H1 (cell line): ENCODE measurements at regions not wholly inside any gene's neighbourhood (a gene's known extent, or its start where the extent isn't known, plus 50 kb on each side); places are given as distances from the start of the nearest gene placed in this dataset.

ENCODE experiments used
- CTCF ChIA-PET: fragments of 300-600 bp; sonication (Branson Sonifier 250); formaldehyde crosslinking; loops from one replicate; lab custom pipeline; 2021; ENCODE audit not compliant: partially characterized antibody; lab: Charles Lee
- POLR2A ChIA-PET: fragments of 300-600 bp; sonication (Branson Sonifier 250); formaldehyde crosslinking; loops from one replicate; lab custom pipeline; 2021; ENCODE audit warnings: inconsistent platforms; ENCODE audit not compliant: partially characterized antibody; lab: Charles Lee
- DNase-seq, 2 experiments: peaks; one replicate each; pipeline versions ENCODE4 v3.0.0 to v3.0.0-alpha.2; 2010 to 2022; ENCODE audit warnings: low spot score in 2 of 2, low read depth in 1 of 2, mixed read lengths in 1 of 2
- FAIRE-seq: peaks from 2 replicates; lab custom pipeline; 2011; peaks lifted over from hg19 to GRCh38; lab: Jason Lieb, UNC
- H2AFZ ChIP-seq: 2 replicates; pipeline ENCODE4 v1.8.1; 2012; ENCODE audit warnings: low read length, inconsistent platforms
- H2AK5ac ChIP-seq: 2 replicates; pipeline ENCODE4 v1.6.1; 2013; ENCODE audit warnings: low read depth, low read length
- H2BK120ac ChIP-seq: replicated peaks from 2 replicates; pipeline ENCODE3; 2013; ENCODE audit warnings: low read depth, low read length, inconsistent platforms
- H2BK12ac ChIP-seq: 2 replicates; pipeline ENCODE4 v1.6.1; 2013; ENCODE audit warnings: low read depth, low read length
- H2BK15ac ChIP-seq: 2 replicates; pipeline ENCODE4 v1.6.1; 2013; ENCODE audit warnings: low read length
- H2BK20ac ChIP-seq: 2 replicates; pipeline ENCODE4 v1.6.1; 2013; ENCODE audit warnings: low read length
- H2BK5ac ChIP-seq: 2 replicates; pipeline ENCODE4 v1.6.1; 2013; ENCODE audit warnings: low read depth, low read length
- H3K14ac ChIP-seq: 2 replicates; pipeline ENCODE4 v1.6.1; 2013; ENCODE audit warnings: inconsistent platforms; ENCODE audit not compliant: insufficient read length
- H3K18ac ChIP-seq: 2 replicates; pipeline ENCODE4 v1.6.1; 2013; ENCODE audit warnings: low read length; ENCODE audit errors: extremely low read depth
- H3K23ac ChIP-seq: 2 replicates; pipeline ENCODE4 v1.6.1; 2013; ENCODE audit warnings: inconsistent platforms; ENCODE audit not compliant: insufficient read length
- H3K23me2 ChIP-seq: 2 replicates; pipeline ENCODE4 v1.6.1; 2013; ENCODE audit warnings: low read depth, low read length
- H3K27ac ChIP-seq: 2 replicates; pipeline ENCODE4 v1.6.1; 2011; ENCODE audit warnings: low read depth, low read length, inconsistent platforms
- H3K27me3 ChIP-seq, 4 experiments: replicated peaks in 1 of 4; 1 replicate in 1 of 4; 2 replicates in 3 of 4; pipeline versions ENCODE4 v1.6.1 to v1.8.1; 2011 to 2013; ENCODE audit warnings: low read length in 3 of 4, mild to moderate bottlenecking in 3 of 4, inconsistent platforms in 2 of 4, mixed read lengths in 2 of 4, moderate library complexity in 1 of 4; ENCODE audit not compliant: control insufficient read depth in 3 of 4, insufficient read depth in 3 of 4; ENCODE audit errors: extremely low read depth in 1 of 4
- H3K36me3 ChIP-seq, 4 experiments: 2 replicates each; pipeline versions ENCODE4 v1.6.1 to v1.8.1; 2011 to 2013; ENCODE audit warnings: mild to moderate bottlenecking in 4 of 4, low read length in 3 of 4, moderate library complexity in 2 of 4, control low read depth in 1 of 4, inconsistent platforms in 1 of 4; ENCODE audit not compliant: insufficient read depth in 4 of 4, control insufficient read depth in 2 of 4
- H3K4ac ChIP-seq: replicated peaks from 2 replicates; pipeline ENCODE3; 2013; ENCODE audit warnings: low read length, low read depth, mixed read lengths, inconsistent platforms; ENCODE audit not compliant: insufficient read length
- H3K4me1 ChIP-seq, 4 experiments: replicated peaks in 1 of 4; 1 replicate in 1 of 4; 2 replicates in 3 of 4; pipeline versions ENCODE4 v1.6.1 to v1.8.1; 2011 to 2013; ENCODE audit warnings: low read length in 3 of 4, inconsistent platforms in 2 of 4, mixed read lengths in 1 of 4; ENCODE audit not compliant: insufficient read depth in 4 of 4, control insufficient read depth in 3 of 4
- H3K4me2 ChIP-seq, 2 experiments: 2 replicates each; pipeline versions ENCODE4 v1.6.1 to v1.8.1; 2011 to 2013; ENCODE audit warnings: low read depth in 2 of 2, low read length in 2 of 2, control low read depth in 1 of 2, inconsistent platforms in 1 of 2, mild to moderate bottlenecking in 1 of 2; ENCODE audit not compliant: insufficient read depth in 1 of 2
- H3K4me3 ChIP-seq, 4 experiments: fragments of 200-600, 300-600 bp in 1 of 4; sonication (generic), shearing (Covaris generic), sonication (Bioruptor Twin) in 1 of 4; 2 replicates each; pipeline versions ENCODE4 v1.5.1 to v1.8.1; 2011 to 2016; ENCODE audit warnings: low read length in 4 of 4, low read depth in 3 of 4, control low read depth in 2 of 4, inconsistent platforms in 2 of 4, mild to moderate bottlenecking in 2 of 4, mixed read lengths in 1 of 4, moderate library complexity in 1 of 4; ENCODE audit not compliant: insufficient read depth in 2 of 4; ENCODE audit errors: extremely low read depth in 1 of 4
- H3K56ac ChIP-seq: replicated peaks from 2 replicates; pipeline ENCODE3; 2013; ENCODE audit warnings: low read depth, mild to moderate bottlenecking, mixed read lengths, low read length, inconsistent platforms; ENCODE audit not compliant: insufficient read length
- H3K79me1 ChIP-seq: 2 replicates; pipeline ENCODE4 v1.6.1; 2013; ENCODE audit warnings: low read depth, low read length, control low read depth
- H3K79me2 ChIP-seq, 2 experiments: 2 replicates each; pipeline versions ENCODE4 v1.6.1 to v1.8.1; 2012 to 2013; ENCODE audit warnings: low read length in 2 of 2, mild to moderate bottlenecking in 2 of 2, inconsistent platforms in 1 of 2; ENCODE audit not compliant: insufficient read depth in 2 of 2, control insufficient read depth in 1 of 2
- H3K9ac ChIP-seq, 4 experiments: replicated peaks in 1 of 4; 1 replicate in 1 of 4; 2 replicates in 3 of 4; pipeline versions ENCODE4 v1.6.1 to v1.8.1; 2011 to 2013; ENCODE audit warnings: low read depth in 3 of 4, low read length in 3 of 4, control low read depth in 2 of 4, mild to moderate bottlenecking in 2 of 4, moderate library complexity in 2 of 4, inconsistent platforms in 1 of 4; ENCODE audit errors: extremely low read depth in 1 of 4
- H3K9me3 ChIP-seq, 2 experiments: 2 replicates each; pipeline versions ENCODE4 v1.6.1 to v1.8.1; 2012 to 2013; ENCODE audit warnings: mild to moderate bottlenecking in 2 of 2, moderate library complexity in 2 of 2, control low read depth in 1 of 2, inconsistent platforms in 1 of 2, low read depth in 1 of 2, low read length in 1 of 2, mixed read lengths in 1 of 2; ENCODE audit not compliant: insufficient read depth in 2 of 2
- H4K20me1 ChIP-seq, 2 experiments: replicated peaks in 1 of 2; 2 replicates each; pipeline versions ENCODE3 to v1.8.1; 2011 to 2013; ENCODE audit warnings: inconsistent platforms in 2 of 2, low read length in 2 of 2, mild to moderate bottlenecking in 1 of 2; ENCODE audit not compliant: insufficient read depth in 2 of 2, control insufficient read depth in 1 of 2
- H4K5ac ChIP-seq: 2 replicates; pipeline ENCODE4 v1.6.1; 2013; ENCODE audit warnings: low read length, low read depth, mixed read lengths, inconsistent platforms; ENCODE audit not compliant: insufficient read length
- H4K8ac ChIP-seq: 2 replicates; pipeline ENCODE4 v1.8.0; 2013; ENCODE audit warnings: mild to moderate bottlenecking, moderate library complexity, low read length, inconsistent platforms; ENCODE audit not compliant: insufficient read depth; ENCODE audit errors: extremely low read depth
- H4K91ac ChIP-seq: replicated peaks from 2 replicates; pipeline ENCODE3; 2013; ENCODE audit warnings: low read length, mixed read lengths, inconsistent platforms; ENCODE audit not compliant: insufficient read length
- CBX5 ChIP-seq: fragments of 300-800, 300-1000 bp; sonication (generic); IDR thresholded peaks from 2 replicates; pipeline ENCODE4 v1.7.1; 2016; ENCODE audit warnings: antibody characterized with exemption, low read length, low read depth
- EGR1 ChIP-seq: IDR thresholded peaks from 2 replicates; pipeline ENCODE4 v1.6.1; 2011; ENCODE audit warnings: low read depth, low read length, borderline replicate concordance
- GTF2F1 ChIP-seq: IDR thresholded peaks from 2 replicates; pipeline ENCODE4 v1.6.1; 2012; ENCODE audit warnings: low read depth, low read length, improper control_type of control experiment, borderline replicate concordance
- KDM5A ChIP-seq: fragments of 200-600 bp; IDR thresholded peaks from 2 replicates; pipeline ENCODE4 v1.7.1; 2012; ENCODE audit warnings: mild to moderate bottlenecking, low read length, inconsistent platforms, mixed read lengths
- MAFK ChIP-seq: IDR thresholded peaks from 2 replicates; pipeline ENCODE4 v1.6.1; 2012; ENCODE audit warnings: low read depth, mild to moderate bottlenecking, improper control_type of control experiment, low read length
- POLR2AphosphoS5 ChIP-seq: IDR thresholded peaks from 2 replicates; pipeline ENCODE4 v1.6.1; 2011; ENCODE audit warnings: low read depth, low read length
- SAP30 ChIP-seq: fragments of 300-600 bp; sonication (generic); IDR thresholded peaks from 2 replicates; pipeline ENCODE4 v1.7.1; 2012; ENCODE audit warnings: low read length, moderate library complexity, mild to moderate bottlenecking, inconsistent platforms; ENCODE audit not compliant: insufficient read depth, insufficient replicate concordance
- SIN3A ChIP-seq, 2 experiments: IDR thresholded peaks in 1 of 2; conservative IDR thresholded peaks in 1 of 2; 2 replicates each; pipeline ENCODE4 v1.6.1; 2011 to 2012; ENCODE audit warnings: low read length in 2 of 2, improper control_type of control experiment in 1 of 2, low read depth in 1 of 2, mild to moderate bottlenecking in 1 of 2
- SIRT6 ChIP-seq: IDR thresholded peaks from one replicate; pipeline ENCODE4 v1.7.1; 2012; ENCODE audit warnings: low read length, inconsistent platforms
- SP2 ChIP-seq: IDR thresholded peaks from 2 replicates; pipeline ENCODE4 v1.6.1; 2012; ENCODE audit warnings: mild to moderate bottlenecking, low read length, inconsistent platforms
- SP4 ChIP-seq: IDR thresholded peaks from 2 replicates; pipeline ENCODE4 v1.6.1; 2012; ENCODE audit warnings: low read length, inconsistent platforms
- TAF1 ChIP-seq: IDR thresholded peaks from 2 replicates; pipeline ENCODE4 v1.6.1; 2011; ENCODE audit warnings: mild to moderate bottlenecking, low read depth, low read length
- TBP ChIP-seq: IDR thresholded peaks from 2 replicates; pipeline ENCODE4 v1.6.1; 2011; ENCODE audit warnings: low read depth, low read length, improper control_type of control experiment
- WGBS, 2 experiments: shearing (Covaris generic) in 1 of 2; methylation state at CpG; one replicate each; pipeline versions ENCODE4 v1.1.6 to v1.1.7; 2013 to 2015; ENCODE audit warnings: low lambda C conversion rate in 2 of 2, mixed read lengths in 2 of 2, inconsistent platforms in 1 of 2, low coverage in 1 of 2, missing lambda C conversion rate in 1 of 2; ENCODE audit not compliant: insufficient replicate concordance in 2 of 2, insufficient coverage in 1 of 2, insufficient read length in 1 of 2; ENCODE audit errors: extremely low coverage in 1 of 2, missing lambda C conversion rate in 1 of 2; 5-methylcytosine and 5-hydroxymethylcytosine counted together
- TF ChIP-seq, protein P1 (sequence below): IDR thresholded peaks from 2 replicates; pipeline ENCODE4 v1.6.1; 2012; ENCODE audit warnings: inconsistent platforms
- TF ChIP-seq, protein P2 (sequence below): IDR thresholded peaks from 2 replicates; pipeline ENCODE4 v1.6.1; 2011; ENCODE audit warnings: low read length, improper control_type of control experiment

DNA sequence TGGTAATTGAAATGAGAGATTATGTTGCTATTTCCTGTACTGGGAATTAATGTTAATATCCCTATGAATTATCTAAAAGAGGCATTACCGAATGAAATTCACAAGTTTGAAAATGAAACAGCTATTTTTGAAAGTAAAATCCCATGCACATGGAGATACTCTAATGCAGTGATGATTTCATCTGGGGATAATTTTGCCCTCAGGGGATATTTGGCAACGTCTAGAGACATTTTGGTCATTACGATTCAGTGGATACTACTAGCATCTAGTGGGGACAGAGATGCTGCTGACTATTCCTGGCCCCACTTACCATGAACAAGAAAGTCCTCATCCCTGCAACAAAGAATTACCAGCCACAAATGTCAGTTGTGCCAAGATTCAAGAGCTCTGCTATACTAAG, 500.9 kb downstream of the EFNA5 start:
- Histone ChIP-seq H3K56ac (no peak overlapping the region), H3K18ac (no peak overlapping the region), H3K4me1 (no peaks in the 10 kb centered on the region), H3K4ac (no peak overlapping the region), H4K20me1 (no peaks in the 10 kb centered on the region), H3K79me2 (no peaks in the 10 kb centered on the region), H3K23ac (no peak overlapping the region), H3K9ac (no peak overlapping the region), H3K23me2 (no peaks in the 10 kb centered on the region), H3K4me3 (no peak overlapping the region), H2BK20ac (no peak overlapping the region), H2AFZ (no peak overlapping the region), H3K79me1 (no peaks in the 10 kb centered on the region), H2BK120ac (no peak overlapping the region), H3K36me3 (peaks cover 0 to 4% (median 0%) of the 10 kb centered on the region in 4 experiments; a peak in 2 of 8 replicates), H4K8ac (no peak overlapping the region), H2BK15ac (no peak overlapping the region), H3K4me2 (no peak overlapping the region), H3K9me3 (peaks cover 14 to 18% of the 10 kb centered on the region in 2 experiments), H3K27ac (no peak overlapping the region), H4K5ac (no peak overlapping the region), H2AK5ac (no peak overlapping the region), H3K27me3 (no peaks in the 10 kb centered on the region), H3K14ac (no peak overlapping the region), H4K91ac (no peak overlapping the region), H2BK12ac (no peak overlapping the region), H2BK5ac (no peak overlapping the region)
- POLR2A ChIA-PET: no interaction called here
- CTCF ChIA-PET: interaction anchor here (0.6 to 1.0 kb wide), 2 partner anchors 951 to 1004 kb away, joined by 3 read pairs; no protein-coding TSS in a partner anchor
- FAIRE-seq: no peak
- WGBS, 2 experiments: 92% methylated on average over 3 of the region's 3 CpGs; no CpG with 5 or more reads in 1 of the 2 experiments
- DNase-seq: no peak
- TF ChIP-seq SIN3A (conservative IDR thresholded peaks at IDR 0.05 in 1 of 2, IDR thresholded peaks at IDR 0.05 in 1 of 2; ENCODE audit: low read depth in 1 of 2, low read length in 2 of 2): no peak
- no peak for TF ChIP-seq SIRT6
- no peak for TF ChIP-seq EGR1
- no peak for TF ChIP-seq GTF2F1
- no peak for TF ChIP-seq CBX5
- no peak for TF ChIP-seq TAF1
- TF ChIP-seq, protein P1, sequence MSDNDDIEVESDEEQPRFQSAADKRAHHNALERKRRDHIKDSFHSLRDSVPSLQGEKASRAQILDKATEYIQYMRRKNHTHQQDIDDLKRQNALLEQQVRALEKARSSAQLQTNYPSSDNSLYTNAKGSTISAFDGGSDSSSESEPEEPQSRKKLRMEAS: no peak
- TF ChIP-seq TBP: no peak
- TF ChIP-seq POLR2AphosphoS5: no peak
- TF ChIP-seq, protein P2, sequence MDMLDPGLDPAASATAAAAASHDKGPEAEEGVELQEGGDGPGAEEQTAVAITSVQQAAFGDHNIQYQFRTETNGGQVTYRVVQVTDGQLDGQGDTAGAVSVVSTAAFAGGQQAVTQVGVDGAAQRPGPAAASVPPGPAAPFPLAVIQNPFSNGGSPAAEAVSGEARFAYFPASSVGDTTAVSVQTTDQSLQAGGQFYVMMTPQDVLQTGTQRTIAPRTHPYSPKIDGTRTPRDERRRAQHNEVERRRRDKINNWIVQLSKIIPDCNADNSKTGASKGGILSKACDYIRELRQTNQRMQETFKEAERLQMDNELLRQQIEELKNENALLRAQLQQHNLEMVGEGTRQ: no peak
- TF ChIP-seq KDM5A: no peak
- no peak for TF ChIP-seq SP2
- no peak for TF ChIP-seq SAP30
- no peak for TF ChIP-seq MAFK
- no peak for TF ChIP-seq SP4
